Right atrium auricular region (tissue), 2 donors: ENCODE measurements at regions not wholly inside any gene's neighbourhood (a gene's known extent, or its start where the extent isn't known, plus 50 kb on each side); places are given as distances from the start of the nearest gene placed in this dataset.

ENCODE experiments used
- DNase-seq: peaks from one replicate; pipeline ENCODE4 v3.0.0-alpha.2; 2019; ENCODE audit warnings: low spot score
- H3K27ac ChIP-seq, 2 donors: fragments of 200-600 bp; sonication (generic); 1 replicate in 1 of 2; 2 replicates in 1 of 2; pipeline ENCODE4 v1.5.1; 2016 to 2019
- H3K27me3 ChIP-seq, 2 donors: fragments of 200-600 bp; sonication (generic); one replicate each; pipeline versions ENCODE4 v1.5.1 to v1.6.0; 2017 to 2019
- H3K36me3 ChIP-seq: fragments of 200-600 bp; sonication (generic); one replicate; pipeline ENCODE4 v1.5.1; 2016
- H3K4me1 ChIP-seq, 2 donors: fragments of 200-600 bp; sonication (generic); one replicate each; pipeline versions ENCODE4 v1.5.1 to v1.6.0; 2017 to 2019
- H3K4me3 ChIP-seq, 2 donors: fragments of 200-600 bp; sonication (generic); 1 replicate in 1 of 2; 2 replicates in 1 of 2; pipeline ENCODE4 v1.5.1; 2017 to 2019; ENCODE audit warnings: mild to moderate bottlenecking in 1 of 2, moderate library complexity in 1 of 2
- H3K9me3 ChIP-seq, 2 donors: fragments of 200-600 bp; sonication (generic); one replicate each; pipeline ENCODE4 v1.5.1; 2019
- CTCF ChIP-seq, 2 donors: fragments of 200-600 bp; sonication (generic); IDR thresholded peaks; one replicate each; pipeline ENCODE4 v1.5.1; 2019; ENCODE audit warnings: antibody characterized with exemption in 2 of 2

GRCh38 chr11:15300341-15300740, 185.6 kb downstream of the INSC start:
- Histone ChIP-seq H3K27ac (no peak overlapping the region), H3K4me3 (no peak overlapping the region), H3K4me1 (no peaks in the 10 kb centered on the region), H3K27me3 (no peaks in the 10 kb centered on the region), H3K36me3 (no peaks in the 10 kb centered on the region), H3K9me3 (peaks cover 0 to 9% of the 10 kb centered on the region in 2 donors)
- no peak for DNase-seq
- TF ChIP-seq CTCF (IDR thresholded peaks at IDR 0.05): no peak

GRCh38 chr11:15307619-15308024, 192.9 kb downstream of the INSC start:
- TF ChIP-seq CTCF (IDR thresholded peaks at IDR 0.05): no peak
- no peak for DNase-seq
- no peak overlapping the region for H3K27ac ChIP-seq

GRCh38 chr11:15308840-15309239, 194.1 kb downstream of the INSC start:
- no peak for DNase-seq
- H3K27ac ChIP-seq: no peak overlapping the region
- peaks cover 0 to 11% of the 10 kb centered on the region in 2 donors for H3K9me3 ChIP-seq
- H3K27me3 ChIP-seq: no peaks in the 10 kb centered on the region
- no peaks in the 10 kb centered on the region for H3K36me3 ChIP-seq
- TF ChIP-seq CTCF (IDR thresholded peaks at IDR 0.05): no peak
- no peaks in the 10 kb centered on the region for H3K4me1 ChIP-seq
- H3K4me3 ChIP-seq: no peak overlapping the region

More at GRCh38 chr11:15307619-15308024, 192.9 kb downstream of the INSC start:
- Histone ChIP-seq H3K4me1 (no peaks in the 10 kb centered on the region), H3K9me3 (peaks cover 0 to 15% of the 10 kb centered on the region in 2 donors), H3K36me3 (no peaks in the 10 kb centered on the region), H3K4me3 (no peak overlapping the region), H3K27me3 (no peaks in the 10 kb centered on the region)

- no peak overlapping the region for H3K4me3 ChIP-seq
- peaks cover 0 to 7% of the 10 kb centered on the region in 2 donors for H3K9me3 ChIP-seq
- no peak for DNase-seq
- no peaks in the 10 kb centered on the region for H3K36me3 ChIP-seq
- no peak overlapping the region for H3K27ac ChIP-seq
- H3K4me1 ChIP-seq: no peaks in the 10 kb centered on the region
- no peak for TF ChIP-seq CTCF (IDR thresholded peaks at IDR 0.05)
- H3K27me3 ChIP-seq: no peaks in the 10 kb centered on the region
These were observed 194.6 kb downstream of the INSC start for GRCh38 chr11:15309296-15309695.

- Histone ChIP-seq H3K36me3 (no peaks in the 10 kb centered on the region), H3K4me1 (no peaks in the 10 kb centered on the region), H3K9me3 (no peaks in the 10 kb centered on the region), H3K27me3 (no peaks in the 10 kb centered on the region), H3K27ac (no peak overlapping the region), H3K4me3 (no peak overlapping the region)
- TF ChIP-seq CTCF (IDR thresholded peaks at IDR 0.05): no peak
- no peak for DNase-seq
These were observed 199.1 kb downstream of the INSC start for GRCh38 chr11:15313862-15314261.

GRCh38 chr11:15318814-15319213, 204.1 kb downstream of the INSC start:
- no peaks in the 10 kb centered on the region for H3K36me3 ChIP-seq
- no peak overlapping the region for H3K4me3 ChIP-seq
- H3K27ac ChIP-seq: no peak overlapping the region
- no peak for TF ChIP-seq CTCF (IDR thresholded peaks at IDR 0.05)
- no peaks in the 10 kb centered on the region for H3K9me3 ChIP-seq
- H3K4me1 ChIP-seq: no peaks in the 10 kb centered on the region
- no peak for DNase-seq
- H3K27me3 ChIP-seq: no peaks in the 10 kb centered on the region
